Left ventricle myocardium inferior (tissue), 1 donor: ENCODE measurements at regions not wholly inside any gene's neighbourhood (a gene's known extent, or its start where the extent isn't known, plus 50 kb on each side); places are given as distances from the start of the nearest gene placed in this dataset.

Source experiments
- DNase-seq: peaks from one replicate; pipeline ENCODE4 v3.0.0-alpha.2; 2020
- H3K27ac ChIP-seq: fragments of 200-600 bp; replicated peaks from 2 replicates; pipeline ENCODE4 v1.8.0; 2021
- H3K27me3 ChIP-seq: fragments of 200-600 bp; 2 replicates; pipeline ENCODE4 v1.8.0; 2021; ENCODE audit warnings: low read depth
- H3K36me3 ChIP-seq: fragments of 200-600 bp; 2 replicates; pipeline ENCODE4 v1.8.0; 2021
- H3K4me1 ChIP-seq: fragments of 200-600 bp; 2 replicates; pipeline ENCODE4 v1.8.0; 2021
- H3K4me3 ChIP-seq: fragments of 200-600 bp; 2 replicates; pipeline ENCODE4 v1.8.0; 2021; ENCODE audit warnings: mild to moderate bottlenecking, moderate library complexity
- H3K9me3 ChIP-seq: fragments of 200-600 bp; replicated peaks from 2 replicates; pipeline ENCODE4 v1.8.0; 2021
- CTCF ChIP-seq: fragments of 200-600 bp; IDR thresholded peaks from 2 replicates; pipeline ENCODE4 v1.8.0; 2021; ENCODE audit warnings: antibody characterized with exemption, mild to moderate bottlenecking, borderline replicate concordance
- intact Hi-C: fragments of 100-400 bp; cut with micrococcal nuclease; formaldehyde crosslinking; loops from one replicate; pipeline ENCODE4 v1.11.0; 2022
- donor health status: DM: no; HTN: yes; CAD: no; lungs with severe emphysema.

DNA sequence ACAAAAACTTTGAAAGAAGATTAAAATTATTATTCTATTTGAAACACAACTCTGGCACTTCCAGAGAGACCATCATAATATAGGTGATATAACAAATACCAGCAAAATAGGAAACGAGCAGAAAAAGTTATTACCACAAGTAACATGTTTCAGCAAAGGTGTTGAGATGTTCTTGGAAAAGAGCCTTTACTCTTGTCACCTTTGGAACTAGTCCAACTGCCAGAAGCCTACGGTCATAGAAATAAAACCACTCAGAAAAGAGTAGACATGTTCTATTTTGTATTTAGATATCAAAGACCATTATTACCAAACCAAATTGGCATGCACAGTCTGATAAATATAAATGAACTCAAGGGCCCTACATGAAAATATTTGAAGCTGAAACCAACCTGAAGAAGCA, 145.0 kb upstream of the DMAC1 start:
- no peaks in the 10 kb centered on the region for H3K27me3 ChIP-seq
- H3K36me3 ChIP-seq = no peaks in the 10 kb centered on the region
- no peak for DNase-seq
- no peak overlapping the region for H3K4me3 ChIP-seq
- peaks cover 12% of the 10 kb centered on the region for H3K9me3 ChIP-seq
- peaks cover 21% of the 10 kb centered on the region for H3K4me1 ChIP-seq
- no peak overlapping the region for H3K27ac ChIP-seq
- intact Hi-C loops = no loop called here
- no peak for TF ChIP-seq CTCF

DNA sequence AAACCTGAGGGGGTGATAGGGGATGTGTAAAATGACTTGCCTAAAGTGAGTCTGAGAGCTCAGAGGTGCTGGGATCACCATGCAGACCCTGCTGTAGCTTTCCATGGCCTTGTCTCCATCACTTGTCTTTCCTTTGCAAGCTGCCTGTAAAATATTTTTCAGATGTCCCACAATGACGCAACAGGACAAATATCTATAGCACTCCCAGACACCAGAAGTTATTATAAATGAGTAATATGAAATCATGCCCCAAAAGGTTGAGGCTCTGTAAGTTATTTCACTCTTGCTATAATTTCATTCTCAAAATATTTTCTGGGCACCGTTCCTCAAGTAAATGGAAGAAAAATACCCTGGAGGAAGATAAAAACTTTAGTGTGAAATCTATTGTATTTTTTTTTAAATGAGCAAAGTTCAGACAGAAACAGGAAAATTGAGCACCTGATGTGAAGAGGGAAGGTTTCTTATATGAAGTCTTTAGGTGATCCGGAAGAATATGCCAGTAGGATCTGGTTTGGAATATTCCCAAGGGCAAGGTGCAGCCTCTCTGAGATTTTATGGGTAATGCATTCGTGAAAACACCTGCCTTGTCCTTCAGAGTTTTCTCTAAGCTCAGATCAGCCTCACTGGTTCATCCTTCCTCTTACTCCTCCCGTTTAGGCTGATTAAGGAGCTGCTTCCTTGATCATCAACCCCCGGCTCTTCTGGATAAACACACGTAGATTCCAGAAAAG, 138.3 kb upstream of the DMAC1 start:
- TF ChIP-seq CTCF = no peak
- no peak overlapping the region for H3K4me3 ChIP-seq
- intact Hi-C loops = no loop called here

GRCh38 chr9:7936996-7937395, 137.4 kb upstream of the DMAC1 start:
- H3K4me3 ChIP-seq = no peak overlapping the region
- H3K9me3 ChIP-seq = peaks cover 20% of the 10 kb centered on the region
- H3K27me3 ChIP-seq = no peaks in the 10 kb centered on the region
- intact Hi-C loops = no loop called here
- TF ChIP-seq CTCF = no peak
- no peak for DNase-seq
- H3K27ac ChIP-seq = no peak overlapping the region
- no peaks in the 10 kb centered on the region for H3K4me1 ChIP-seq
- H3K36me3 ChIP-seq = no peaks in the 10 kb centered on the region

More for the DNA sequence above, 138.3 kb upstream of the DMAC1 start:
- Histone ChIP-seq H3K4me1 (no peaks in the 10 kb centered on the region), H3K27me3 (no peaks in the 10 kb centered on the region), H3K27ac (no peak overlapping the region), H3K9me3 (peaks cover 20% of the 10 kb centered on the region), H3K36me3 (no peaks in the 10 kb centered on the region)
- no peak for DNase-seq

DNA sequence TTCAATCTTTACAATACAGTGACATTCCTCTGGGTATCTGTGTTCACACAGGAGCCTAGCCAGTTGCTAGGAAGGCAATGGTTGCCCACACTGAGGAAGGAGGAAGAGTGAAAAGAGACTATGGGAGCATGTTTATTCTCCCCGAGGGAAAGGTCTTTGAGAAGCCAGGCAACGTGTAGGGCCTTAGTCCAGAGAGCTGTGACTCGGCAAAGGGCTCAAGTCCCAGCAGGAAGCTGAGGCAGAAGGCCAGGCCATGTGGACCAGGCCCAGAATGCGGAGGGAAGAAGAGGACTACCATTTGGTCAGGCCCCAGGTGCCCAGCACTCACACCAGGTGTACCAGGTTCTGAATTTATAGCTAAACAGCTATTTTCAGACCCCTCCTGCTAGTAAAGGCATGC, 136.6 kb upstream of the DMAC1 start:
- no peak for DNase-seq
- Histone ChIP-seq H3K4me3 (no peak overlapping the region), H3K27ac (no peak overlapping the region), H3K4me1 (no peaks in the 10 kb centered on the region), H3K27me3 (no peaks in the 10 kb centered on the region), H3K36me3 (no peaks in the 10 kb centered on the region), H3K9me3 (peaks cover 20% of the 10 kb centered on the region)
- no peak for TF ChIP-seq CTCF
- intact Hi-C loops = no loop called here

- H3K36me3 ChIP-seq = no peaks in the 10 kb centered on the region
- no peak for DNase-seq
- intact Hi-C loops = no loop called here
- H3K4me1 ChIP-seq = no peaks in the 10 kb centered on the region
- no peaks in the 10 kb centered on the region for H3K27me3 ChIP-seq
- H3K4me3 ChIP-seq = no peak overlapping the region
- no peak overlapping the region for H3K27ac ChIP-seq
- peaks cover 19% of the 10 kb centered on the region for H3K9me3 ChIP-seq
- TF ChIP-seq CTCF = no peak
Measured at GRCh38 chr9:7935681-7936080, 136.1 kb upstream of the DMAC1 start.
